MCF 10A (cell line): ENCODE measurements at regions not wholly inside any gene's neighbourhood (a gene's known extent, or its start where the extent isn't known, plus 50 kb on each side); places are given as distances from the start of the nearest gene placed in this dataset.

Experiments
- BruUV-seq: library from RNA; stranded (reverse); fragments of 400-500 nt; replicated peaks from 2 replicates; lab custom pipeline; 2021; lab: Mats Ljungman, UMichigan
- CTCF ChIA-PET: fragments of 300-600 bp; sonication (Branson Sonifier 250); formaldehyde crosslinking; extraction: SDS; loops from one replicate; lab custom pipeline; 2021; ENCODE audit warnings: antibody characterized with exemption, inconsistent platforms; lab: Yijun Ruan, JAX
- POLR2A ChIA-PET: fragments of 300-600, 350-650 bp; sonication (Branson Sonifier 250); formaldehyde crosslinking; extraction: SDS; loops from one replicate; lab custom pipeline; 2020; ENCODE audit warnings: antibody characterized with exemption, inconsistent platforms; lab: Yijun Ruan, JAX
- DNase-seq: peaks from one replicate; pipeline ENCODE4 v3.0.0-alpha.2; 2018; ENCODE audit not compliant: unreplicated experiment
- H3K27ac Mint-ChIP-seq: one replicate; pipeline ENCODE4 v1.8.0; 2022; ENCODE audit warnings: mild to moderate bottlenecking, low read depth, mixed read lengths; ENCODE audit not compliant: unreplicated experiment
- H3K27me3 Mint-ChIP-seq: one replicate; pipeline ENCODE4 v1.8.0; 2022; ENCODE audit warnings: mixed read lengths; ENCODE audit not compliant: insufficient read depth, unreplicated experiment
- H3K36me3 Mint-ChIP-seq: one replicate; pipeline ENCODE4 v1.8.0; 2022; ENCODE audit warnings: mild to moderate bottlenecking, moderate library complexity, mixed read lengths; ENCODE audit not compliant: insufficient read depth, unreplicated experiment
- H3K4me1 Mint-ChIP-seq: one replicate; pipeline ENCODE4 v1.8.0; 2022; ENCODE audit warnings: mixed read lengths; ENCODE audit not compliant: insufficient read depth, unreplicated experiment
- H3K4me3 Mint-ChIP-seq: one replicate; pipeline ENCODE4 v1.8.0; 2022; ENCODE audit warnings: mild to moderate bottlenecking, moderate library complexity, mixed read lengths; ENCODE audit not compliant: unreplicated experiment
- H3K9me3 Mint-ChIP-seq: one replicate; pipeline ENCODE4 v1.8.0; 2022; ENCODE audit warnings: mixed read lengths; ENCODE audit not compliant: unreplicated experiment
- CTCF ChIP-seq: fragments of 200-600 bp; IDR thresholded peaks from one replicate; pipeline ENCODE4 v1.8.0; 2022; ENCODE audit warnings: antibody characterized with exemption, mild to moderate bottlenecking; ENCODE audit not compliant: unreplicated experiment
- intact Hi-C: fragments of 100-400 bp; cut with micrococcal nuclease; formaldehyde crosslinking; loops from 2 replicates; pipeline ENCODE4 v1.14.1; 2022

GRCh38 chrX:65035446-65035770, 59.2 kb upstream of the ZC4H2 start:
- no peaks in the 10 kb centered on the region for H3K4me1 Mint-ChIP-seq
- TF ChIP-seq CTCF, result no peak
- peaks cover 32% of the 10 kb centered on the region for H3K9me3 Mint-ChIP-seq
- no TSS peak for BruUV-seq
- H3K27ac Mint-ChIP-seq, result no peak overlapping the region
- ChIA-PET POLR2A (no interaction called here), CTCF (no interaction called here)
- no peaks in the 10 kb centered on the region for H3K36me3 Mint-ChIP-seq
- intact Hi-C loops, result no loop called here
- H3K27me3 Mint-ChIP-seq, result no peaks in the 10 kb centered on the region
- DNase-seq, result no peak
- no peak overlapping the region for H3K4me3 Mint-ChIP-seq

- intact Hi-C loops, result no loop called here
- no peak for TF ChIP-seq CTCF
- no peak within 1 kb of the TSS for H3K27ac Mint-ChIP-seq
- H3K4me3 Mint-ChIP-seq, result no peak within 1 kb of the TSS
- DNase-seq, result no peak
- POLR2A ChIA-PET, result no interaction called here
- H3K27me3 Mint-ChIP-seq, result no peaks in the 10 kb centered on the region
- CTCF ChIA-PET, result no interaction called here
- no TSS peak for BruUV-seq
- no peaks in the 10 kb centered on the region for H3K36me3 Mint-ChIP-seq
- no peaks in the 10 kb centered on the region for H3K4me1 Mint-ChIP-seq
- peaks cover 32% of the 10 kb centered on the region for H3K9me3 Mint-ChIP-seq
Observed at GRCh38 chrX:65034668-65035445, 58.6 kb upstream of the ZC4H2 start, which contains the start of gene ZC3H12B. Gene ZC3H12B, plus strand, starts transcription at chrX:65034826.

GRCh38 chrX:65034292-65034667, 58.0 kb upstream of the ZC4H2 start:
- no peaks in the 10 kb centered on the region for H3K4me1 Mint-ChIP-seq
- H3K9me3 Mint-ChIP-seq, result peaks cover 38% of the 10 kb centered on the region
- POLR2A ChIA-PET, result no interaction called here
- no peak overlapping the region for H3K4me3 Mint-ChIP-seq
- no peak overlapping the region for H3K27ac Mint-ChIP-seq
- intact Hi-C loops, result no loop called here
- CTCF ChIA-PET, result no interaction called here
- H3K36me3 Mint-ChIP-seq, result no peaks in the 10 kb centered on the region
- DNase-seq, result no peak
- H3K27me3 Mint-ChIP-seq, result no peaks in the 10 kb centered on the region
- no peak for TF ChIP-seq CTCF
- BruUV-seq, result no TSS peak
